IMR-90 (cell line): ENCODE measurements at regions not wholly inside any gene's neighbourhood (a gene's known extent, or its start where the extent isn't known, plus 50 kb on each side); places are given as distances from the start of the nearest gene placed in this dataset.

ENCODE experiments used
- ATAC-seq: fragments of 200-7000 bp; cut with Tn5 transposase; 2 replicates; pipeline ENCODE4 v1.9.1; 2020; ENCODE audit warnings: low read depth, mild to moderate bottlenecking, moderate library complexity
- BruUV-seq: library from RNA; stranded (reverse); fragments of 400-500 nt; replicated peaks from 2 replicates; lab custom pipeline; 2021; lab: Mats Ljungman, UMichigan
- CTCF ChIA-PET: fragments of 300-600 bp; formaldehyde crosslinking; extraction: SDS; loops from one replicate; lab custom pipeline; 2021; ENCODE audit warnings: antibody characterized with exemption; lab: Yijun Ruan, JAX
- POLR2A ChIA-PET: fragments of 300-600 bp; sonication (Branson Sonifier 250); formaldehyde crosslinking; loops from one replicate; lab custom pipeline; 2022; ENCODE audit warnings: antibody characterized with exemption; ENCODE audit not compliant: unreplicated experiment; lab: Charles Lee
- DNase-seq: peaks from one replicate; pipeline ENCODE4 v3.0.0; 2013
- H2AFZ ChIP-seq: replicated peaks from 2 replicates; pipeline ENCODE3; 2013; ENCODE audit warnings: low read length, mild to moderate bottlenecking; ENCODE audit not compliant: poor library complexity
- H2AK5ac ChIP-seq: 2 replicates; pipeline ENCODE4 v1.6.1; 2013; ENCODE audit warnings: low read depth, low read length, inconsistent platforms
- H2AK9ac ChIP-seq: replicated peaks from 2 replicates; pipeline ENCODE3; 2013; ENCODE audit warnings: mild to moderate bottlenecking, low read depth, low read length, moderate library complexity; ENCODE audit not compliant: poor library complexity
- H2BK120ac ChIP-seq: 2 replicates; pipeline ENCODE4 v1.6.1; 2013; ENCODE audit warnings: low read depth, low read length, inconsistent platforms
- H2BK15ac ChIP-seq: 3 replicates; pipeline ENCODE4 v1.6.1; 2013; ENCODE audit warnings: low read depth, low read length, inconsistent platforms
- H2BK20ac ChIP-seq: 2 replicates; pipeline ENCODE4 v1.6.1; 2013; ENCODE audit warnings: low read depth, mild to moderate bottlenecking, inconsistent platforms, low read length, moderate library complexity
- H2BK5ac ChIP-seq: 2 replicates; pipeline ENCODE4 v1.6.1; 2013; ENCODE audit warnings: mild to moderate bottlenecking, low read depth, low read length, inconsistent platforms; ENCODE audit not compliant: poor library complexity, severe bottlenecking
- H3K14ac ChIP-seq: replicated peaks from 2 replicates; pipeline ENCODE4 v1.6.1; 2013; ENCODE audit warnings: low read depth, low read length, inconsistent platforms
- H3K18ac ChIP-seq: 2 replicates; pipeline ENCODE4 v1.6.1; 2013; ENCODE audit warnings: low read depth, low read length, control low read depth
- H3K23ac ChIP-seq: 2 replicates; pipeline ENCODE4 v1.6.1; 2013; ENCODE audit warnings: low read depth, low read length, inconsistent platforms
- H3K27ac ChIP-seq: 2 replicates; pipeline ENCODE4 v1.5.1; 2013; ENCODE audit warnings: mild to moderate bottlenecking, control low read depth, low read length; ENCODE audit not compliant: insufficient read depth
- H3K27me3 ChIP-seq: 2 replicates; pipeline ENCODE4 v1.6.1; 2013; ENCODE audit warnings: low read length; ENCODE audit not compliant: control insufficient read depth, insufficient read depth
- H3K36me3 ChIP-seq: 2 replicates; pipeline ENCODE4 v1.6.1; 2013; ENCODE audit warnings: low read length, mixed read lengths; ENCODE audit not compliant: control insufficient read depth, insufficient read depth
- H3K4ac ChIP-seq: 2 replicates; pipeline ENCODE4 v1.6.1; 2013; ENCODE audit warnings: low read depth, low read length, inconsistent platforms
- H3K4me1 ChIP-seq: 2 replicates; pipeline ENCODE4 v1.6.1; 2013; ENCODE audit warnings: low read length, mixed read lengths; ENCODE audit not compliant: control insufficient read depth, insufficient read depth
- H3K4me2 ChIP-seq: 2 replicates; pipeline ENCODE4 v1.6.1; 2013; ENCODE audit warnings: low read depth, mild to moderate bottlenecking, control low read depth, low read length, moderate library complexity
- H3K4me3 ChIP-seq: 2 replicates; pipeline ENCODE4 v1.5.1; 2013; ENCODE audit warnings: low read depth, mild to moderate bottlenecking, control low read depth, low read length, moderate library complexity; ENCODE audit not compliant: insufficient read depth
- H3K56ac ChIP-seq: 2 replicates; pipeline ENCODE4 v1.6.1; 2013; ENCODE audit warnings: low read length, inconsistent platforms; ENCODE audit not compliant: insufficient read depth; ENCODE audit errors: extremely low read depth
- H3K79me1 ChIP-seq, 2 experiments: 2 replicates each; pipeline ENCODE4 v1.6.1; 2013; ENCODE audit warnings: low read length in 2 of 2, inconsistent platforms in 1 of 2, low read depth in 1 of 2
- H3K9ac ChIP-seq: 2 replicates; pipeline ENCODE4 v1.6.1; 2013; ENCODE audit warnings: low read depth, low read length, control low read depth
- H3K9me1 ChIP-seq: 2 replicates; pipeline ENCODE4 v1.6.1; 2013; ENCODE audit warnings: low read length, inconsistent platforms; ENCODE audit not compliant: insufficient read depth
- H3K9me3 ChIP-seq: 2 replicates; pipeline ENCODE4 v1.6.1; 2013; ENCODE audit warnings: low read length; ENCODE audit not compliant: control insufficient read depth, insufficient read depth
- H4K20me1 ChIP-seq: 2 replicates; pipeline ENCODE4 v1.6.1; 2013; ENCODE audit warnings: low read length, inconsistent platforms; ENCODE audit not compliant: insufficient read depth
- H4K5ac ChIP-seq: 2 replicates; pipeline ENCODE4 v1.6.1; 2013; ENCODE audit warnings: mild to moderate bottlenecking, low read depth, low read length, control low read depth
- H4K8ac ChIP-seq, 2 experiments: 2 replicates each; pipeline ENCODE4 v1.6.1; 2013; ENCODE audit warnings: low read depth in 2 of 2, low read length in 2 of 2, control low read depth in 1 of 2, inconsistent platforms in 1 of 2
- H4K91ac ChIP-seq: 2 replicates; pipeline ENCODE4 v1.6.1; 2013; ENCODE audit warnings: low read depth, low read length, inconsistent platforms; ENCODE audit not compliant: insufficient read depth
- BHLHE40 ChIP-seq: fragments of 150-350 bp; IDR thresholded peaks from 2 replicates; pipeline ENCODE4 v1.6.1; 2016; ENCODE audit warnings: mild to moderate bottlenecking, low read depth, low read length
- CEBPB ChIP-seq: IDR thresholded peaks from 2 replicates; pipeline ENCODE4 v1.6.1; 2012; ENCODE audit warnings: low read depth, low read length, improper control_type of control experiment
- CTCF ChIP-seq: conservative IDR thresholded peaks from 2 replicates; pipeline ENCODE4 v1.5.1; 2012; ENCODE audit warnings: mild to moderate bottlenecking, low read depth, low read length, improper control_type of control experiment
- ELK1 ChIP-seq: fragments of 150-350 bp; IDR thresholded peaks from 2 replicates; pipeline ENCODE4 v1.6.1; 2016; ENCODE audit warnings: low read depth, mild to moderate bottlenecking, low read length, moderate library complexity, borderline replicate concordance
- MAFK ChIP-seq: IDR thresholded peaks from 2 replicates; pipeline ENCODE4 v1.6.1; 2012; ENCODE audit warnings: low read depth, low read length, improper control_type of control experiment
- MAZ ChIP-seq: IDR thresholded peaks from 2 replicates; pipeline ENCODE4 v1.6.1; 2012; ENCODE audit warnings: low read depth, mild to moderate bottlenecking, low read length, improper control_type of control experiment, moderate library complexity, borderline replicate concordance
- MXI1 ChIP-seq: IDR thresholded peaks from 2 replicates; pipeline ENCODE4 v1.6.1; 2012; ENCODE audit warnings: low read depth, mild to moderate bottlenecking, low read length, moderate library complexity, borderline replicate concordance
- NFE2L2 ChIP-seq: fragments of 150-350 bp; IDR thresholded peaks from 2 replicates; pipeline ENCODE4 v1.6.1; 2016; ENCODE audit warnings: low read depth, mild to moderate bottlenecking, low read length
- POLR2A ChIP-seq: IDR thresholded peaks from 2 replicates; pipeline ENCODE4 v1.6.1; 2012; ENCODE audit warnings: mild to moderate bottlenecking, low read depth, low read length
- RCOR1 ChIP-seq: IDR thresholded peaks from 2 replicates; pipeline ENCODE4 v1.6.1; 2012; ENCODE audit warnings: mild to moderate bottlenecking, low read length, improper control_type of control experiment; ENCODE audit not compliant: insufficient replicate concordance
- RFX5 ChIP-seq: IDR thresholded peaks from 2 replicates; pipeline ENCODE4 v1.8.0; 2012; ENCODE audit warnings: low read depth, mild to moderate bottlenecking, low read length, moderate library complexity
- SMC3 ChIP-seq: fragments of 150-350 bp; IDR thresholded peaks from 2 replicates; pipeline ENCODE4 v1.6.1; 2016; ENCODE audit warnings: low read depth, mild to moderate bottlenecking, antibody characterized with exemption, low read length, moderate library complexity
- dilution Hi-C: fragments of 300-500 bp; cut with HindIII; formaldehyde crosslinking; loops from one replicate; pipeline ENCODE4 v1.14.3; 2018; ENCODE audit warnings: low sequenced_read_pairs; ENCODE audit not compliant: unreplicated experiment
- in situ Hi-C: fragments of 300-500 bp; cut with MboI; formaldehyde crosslinking; loops from 3 replicates; pipeline ENCODE4 v1.14.3; 2019; ENCODE audit warnings: low sequenced_read_pairs, inconsistent platforms, mixed read lengths
- intact Hi-C: fragments of 100-400 bp; cut with micrococcal nuclease; formaldehyde crosslinking; loops from 2 replicates; pipeline ENCODE4 v1.10.0; 2022

- no peak overlapping the region for H2BK15ac ChIP-seq
- H3K4me3 ChIP-seq: no peak overlapping the region
- ChIA-PET CTCF (no interaction called here), POLR2A (no interaction called here)
- in situ Hi-C loops (no loop called here), dilution Hi-C loops (no loop called here), intact Hi-C loops (no loop called here)
- no peaks in the 10 kb centered on the region for H4K20me1 ChIP-seq
- H2BK120ac ChIP-seq: no peak overlapping the region
- H2AK5ac ChIP-seq: no peak overlapping the region
- H3K4me2 ChIP-seq: no peak overlapping the region
- no peak overlapping the region for H2AK9ac ChIP-seq
- H2BK20ac ChIP-seq: no peak overlapping the region
- H3K79me1 ChIP-seq: no peaks in the 10 kb centered on the region
- ATAC-seq (no peak), DNase-seq (no peak)
- H3K56ac ChIP-seq: no peak overlapping the region
- no peak overlapping the region for H4K91ac ChIP-seq
- no peak overlapping the region for H4K5ac ChIP-seq
- H3K14ac ChIP-seq: no peak overlapping the region
- H3K36me3 ChIP-seq: no peaks in the 10 kb centered on the region
- no peak overlapping the region for H3K18ac ChIP-seq
- no peaks in the 10 kb centered on the region for H3K4me1 ChIP-seq
- H3K9me3 ChIP-seq: no peaks in the 10 kb centered on the region
- H3K4ac ChIP-seq: no peak overlapping the region
- BruUV-seq: no TSS peak
- TF ChIP-seq MXI1: no peak
- no peak for TF ChIP-seq POLR2A
- no peak for TF ChIP-seq MAFK
- TF ChIP-seq SMC3: no peak
- TF ChIP-seq CTCF: no peak
- TF ChIP-seq NFE2L2: no peak
- TF ChIP-seq ELK1: no peak
- no peak for TF ChIP-seq BHLHE40
- TF ChIP-seq RFX5: no peak
- no peak for TF ChIP-seq RCOR1
- no peak for TF ChIP-seq CEBPB
- no peak for TF ChIP-seq MAZ
- no peaks in the 10 kb centered on the region for H3K27me3 ChIP-seq
- H3K9ac ChIP-seq: no peak overlapping the region
- no peak overlapping the region for H3K27ac ChIP-seq
- H2BK5ac ChIP-seq: no peak overlapping the region
- no peak overlapping the region for H4K8ac ChIP-seq
- H2AFZ ChIP-seq: no peak overlapping the region
- no peak overlapping the region for H3K23ac ChIP-seq
- no peaks in the 10 kb centered on the region for H3K9me1 ChIP-seq
Observed at GRCh38 chr7:13449460-13449859, 540.0 kb downstream of the ETV1 start.
